H1 (cell line): ENCODE measurements at regions not wholly inside any gene's neighbourhood (a gene's known extent, or its start where the extent isn't known, plus 50 kb on each side); places are given as distances from the start of the nearest gene placed in this dataset.

Experiments
- CHD7 ChIP-seq: fragments of 300-600 bp; sonication (generic); IDR thresholded peaks from 2 replicates; pipeline ENCODE4 v1.7.1; 2012; ENCODE audit warnings: low read length, moderate library complexity, mild to moderate bottlenecking, inconsistent platforms; ENCODE audit not compliant: insufficient replicate concordance
- EP300 ChIP-seq, 2 experiments: IDR thresholded peaks; 1 replicate in 1 of 2; 2 replicates in 1 of 2; pipeline ENCODE4 v1.6.1; 2011 to 2012; ENCODE audit warnings: low read depth in 2 of 2, low read length in 2 of 2, mild to moderate bottlenecking in 2 of 2, borderline replicate concordance in 1 of 2, inconsistent platforms in 1 of 2, moderate library complexity in 1 of 2
- NRF1 ChIP-seq: IDR thresholded peaks from 2 replicates; pipeline ENCODE4 v1.6.1; 2011; ENCODE audit warnings: mild to moderate bottlenecking, low read depth, low read length, improper control_type of control experiment

- TF ChIP-seq CHD7, result no peak
- TF ChIP-seq EP300 (IDR thresholded peaks at IDR 0.05; ENCODE audit: borderline replicate concordance in 1 of 2, low read depth in 2 of 2, low read length in 2 of 2), result no peak
- TF ChIP-seq NRF1, result no peak
Measured at GRCh38 chr10:118508863-118509262, 86.6 kb downstream of the PRLHR start (continued).
